CD4-positive, alpha-beta T cell treated with Interleukin-6 at 100 ng/mL for 8 hours (primary cell): ENCODE measurements at regions not wholly inside any gene's neighbourhood (a gene's known extent, or its start where the extent isn't known, plus 50 kb on each side); places are given as distances from the start of the nearest gene placed in this dataset.
"Not testable (repeated sequence)": the region's sequence is repeated elsewhere in the genome, so short reads cannot be mapped to it uniquely, and the experiment has no call there.

Experiments
- DNase-seq: peaks from one replicate; pipeline ENCODE4 v3.0.0-alpha.2; 2020; ENCODE audit warnings: mixed read lengths, low spot score

- no peak for DNase-seq
These were observed 234.9 kb downstream of the SKIDA1 start for GRCh38 chr10:21290499-21291160.

GRCh38 chr10:21289961-21290360 lies 235.5 kb downstream of the SKIDA1 start:
- no peak for DNase-seq

GRCh38 chr10:21289271-21289670 lies 236.2 kb downstream of the SKIDA1 start:
- DNase-seq: no peak

DNA sequence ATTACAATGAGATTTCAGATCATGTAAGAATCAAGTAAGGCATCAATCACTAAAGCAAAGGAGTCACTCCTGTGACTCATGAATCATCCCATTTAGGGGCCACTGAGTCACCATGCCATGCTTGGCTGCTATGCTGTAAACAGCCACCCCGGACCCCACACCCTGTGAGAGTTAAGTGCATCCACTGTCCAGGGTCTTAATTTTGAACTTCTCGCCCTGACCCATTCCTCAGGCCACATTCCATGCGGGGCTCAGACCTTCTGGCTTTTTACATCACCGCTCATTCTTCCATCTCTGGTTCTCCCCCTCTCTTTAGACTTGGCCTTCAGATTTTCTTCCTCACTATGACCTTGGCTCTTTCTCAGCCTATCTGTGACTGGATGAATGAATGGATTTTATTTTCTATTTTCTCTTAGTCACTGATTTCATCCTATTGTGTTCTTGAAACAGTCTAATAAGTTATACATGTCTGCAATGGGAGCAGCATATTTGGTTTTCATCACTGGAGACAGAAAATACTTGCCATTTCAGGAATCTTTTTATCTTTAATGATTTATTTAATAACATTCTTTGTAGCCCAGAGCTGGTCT lies 239.6 kb downstream of the SKIDA1 start:
- no peak for DNase-seq

GRCh38 chr10:21285207-21285606 lies 240.3 kb downstream of the SKIDA1 start:
- no peak for DNase-seq

GRCh38 chr10:21284301-21284700 lies 241.2 kb downstream of the SKIDA1 start:
- DNase-seq: no peak

GRCh38 chr10:21283053-21283452 lies 242.4 kb downstream of the SKIDA1 start:
- not testable (repeated sequence) for DNase-seq

DNA sequence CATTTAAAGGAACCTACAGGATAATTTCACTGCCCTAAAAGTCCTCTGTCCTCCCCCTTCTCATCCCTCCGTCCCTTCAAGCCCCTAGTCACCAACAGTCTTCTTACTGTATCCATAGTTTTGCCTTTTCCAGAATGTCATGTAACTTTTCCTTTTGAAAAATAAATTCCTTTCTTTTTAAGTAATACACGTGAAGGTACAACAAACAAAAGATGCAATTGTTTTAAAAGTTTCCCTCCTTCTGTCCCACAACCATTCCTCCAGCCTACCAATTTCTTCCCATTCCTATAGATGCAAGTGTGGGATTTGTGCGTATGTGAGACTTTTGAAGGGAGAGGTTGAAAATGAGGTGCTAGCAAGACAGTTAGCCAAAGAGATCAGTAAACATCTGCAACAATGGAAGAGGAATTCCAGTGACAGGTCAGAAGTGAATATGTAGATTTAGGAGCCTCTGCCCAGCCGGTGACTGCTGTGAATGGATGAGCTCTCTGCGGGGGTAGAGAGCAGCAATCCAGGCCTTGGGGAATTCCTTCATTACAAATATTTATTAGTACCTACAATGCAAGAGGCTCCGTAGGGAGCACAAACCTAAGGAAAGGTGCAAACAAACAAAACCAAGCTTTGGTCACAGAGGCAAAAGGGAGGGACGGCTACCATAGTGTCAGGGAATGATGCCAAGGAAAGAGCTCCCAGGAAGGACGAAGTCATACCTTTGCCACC lies 243.6 kb downstream of the SKIDA1 start:
- no peak for DNase-seq

- DNase-seq: no peak
These were observed 244.4 kb downstream of the SKIDA1 start for GRCh38 chr10:21280971-21281572.

- DNase-seq: no peak
These were observed 245.4 kb downstream of the SKIDA1 start for GRCh38 chr10:21280037-21280436.

GRCh38 chr10:21279217-21279575 lies 246.3 kb downstream of the SKIDA1 start:
- DNase-seq: no peak

GRCh38 chr10:21278491-21279216 lies 246.8 kb downstream of the SKIDA1 start:
- DNase-seq: peak; percentile 27

GRCh38 chr10:21273400-21273968 lies 252.0 kb downstream of the SKIDA1 start:
- DNase-seq: no peak

GRCh38 chr10:21272643-21273399 lies 252.7 kb downstream of the SKIDA1 start:
- DNase-seq: no peak

GRCh38 chr10:21270976-21271375 lies 254.5 kb downstream of the SKIDA1 start:
- no peak for DNase-seq

DNA sequence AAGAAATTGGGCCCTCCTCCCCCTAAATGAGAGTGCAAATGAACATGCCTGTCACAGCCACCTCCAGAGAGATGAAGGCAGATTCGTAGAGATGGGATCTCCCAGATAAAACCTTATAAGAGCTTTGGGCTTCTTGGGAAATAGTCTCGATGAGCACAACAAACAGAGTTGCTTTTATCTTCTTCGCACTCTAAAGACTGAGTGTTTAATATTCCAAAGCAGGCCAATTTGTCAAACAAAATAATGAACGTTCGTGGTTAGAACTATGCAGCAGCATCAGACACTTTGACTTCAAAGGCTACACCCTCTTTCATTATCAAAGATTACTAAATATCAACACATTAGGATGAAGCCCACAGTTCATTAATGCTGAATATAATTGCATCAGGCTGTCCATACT lies 256.2 kb downstream of the SKIDA1 start:
- no peak for DNase-seq

DNA sequence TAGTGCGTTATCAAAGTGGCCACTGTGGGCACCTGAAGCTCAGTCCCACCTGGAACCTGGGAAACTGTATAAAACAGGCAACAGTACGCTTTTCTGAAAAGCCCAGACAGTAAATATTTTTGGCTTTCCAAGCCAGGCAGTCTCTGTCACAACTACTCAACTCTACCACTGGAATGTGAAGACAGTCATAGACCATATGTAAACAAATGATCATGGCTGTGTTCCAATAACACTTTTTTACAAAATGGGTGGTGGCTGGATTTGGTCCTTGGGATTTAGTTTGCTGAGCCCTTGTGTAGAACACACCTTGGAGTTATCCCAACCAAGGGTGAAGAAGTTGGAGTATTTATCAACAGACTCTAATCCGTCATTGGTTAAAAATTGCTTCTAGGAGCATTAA lies 259.9 kb downstream of the SKIDA1 start:
- no peak for DNase-seq

- no peak for DNase-seq
These were observed 261.2 kb downstream of the SKIDA1 start for GRCh38 chr10:21264271-21264670.

GRCh38 chr10:21263839-21264238 lies 261.6 kb downstream of the SKIDA1 start:
- no peak for DNase-seq

- DNase-seq: no peak
These were observed 262.1 kb downstream of the SKIDA1 start for GRCh38 chr10:21263263-21263803.

DNA sequence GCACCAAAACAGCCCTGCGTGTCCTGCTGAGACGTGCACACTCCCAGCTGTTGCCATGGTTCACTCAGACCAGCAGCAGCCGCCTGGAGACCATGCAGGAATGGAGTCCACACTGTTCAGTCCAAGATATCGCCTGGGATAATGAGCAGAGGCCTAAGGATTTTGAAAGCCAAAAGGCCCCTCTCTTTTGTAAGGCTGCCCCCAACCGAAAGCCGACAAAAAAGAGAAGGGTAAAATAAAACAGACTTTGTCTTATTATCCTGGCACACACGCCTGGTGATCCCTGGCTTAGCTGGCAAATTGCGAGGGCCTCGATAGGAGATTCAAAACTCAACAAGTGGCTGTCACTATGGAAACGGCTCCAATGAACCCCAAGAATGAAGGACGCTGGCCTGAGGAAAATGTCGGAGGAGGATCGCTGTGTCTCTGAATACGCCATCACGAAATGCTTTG lies 263.6 kb downstream of the SKIDA1 start:
- DNase-seq: no peak
